ENCODE measurements at regions not wholly inside any gene's neighbourhood (a gene's known extent, or its start where the extent isn't known, plus 50 kb on each side); places are given as distances from the start of the nearest gene placed in this dataset.
"Not testable (repeated sequence)": the region's sequence is repeated elsewhere in the genome, so short reads cannot be mapped to it uniquely, and the experiment has no call there.

GRCh38 chr10:33031171-33031570 lies 73.1 kb upstream of the ITGB1 start:
- no peak for DNase-seq (ENCODE audit: low read depth, low spot score)
- no peak overlapping the region for H3K4me3 ChIP-seq (ENCODE audit: low read depth, low read length)
- in situ Hi-C loops (cut with HindIII; ENCODE audit: low sequenced_read_pairs) = no loop called here
- no peak for TF ChIP-seq CTCF (IDR thresholded peaks at IDR 0.05; ENCODE audit: low read depth, low read length)

GRCh38 chr10:33028515-33028914 lies 70.5 kb upstream of the ITGB1 start:
- in situ Hi-C loops (cut with HindIII; ENCODE audit: low sequenced_read_pairs); DNase-seq (ENCODE audit: low read depth, low spot score); H3K4me3 ChIP-seq (ENCODE audit: low read depth, low read length): not testable (repeated sequence)

GRCh38 chr10:33027088-33027487 lies 69.1 kb upstream of the ITGB1 start:
- TF ChIP-seq CTCF (IDR thresholded peaks at IDR 0.05; ENCODE audit: low read depth, low read length) = no peak
- DNase-seq (ENCODE audit: low read depth, low spot score) = no peak
- in situ Hi-C loops (cut with HindIII; ENCODE audit: low sequenced_read_pairs) = no loop called here

GRCh38 chr10:33026422-33026821 lies 68.4 kb upstream of the ITGB1 start:
- TF ChIP-seq CTCF (IDR thresholded peaks at IDR 0.05; ENCODE audit: low read depth, low read length) = no peak
- no peak overlapping the region for H3K4me3 ChIP-seq (ENCODE audit: low read depth, low read length)
- in situ Hi-C loops (cut with HindIII; ENCODE audit: low sequenced_read_pairs) = no loop called here
- no peak for DNase-seq (ENCODE audit: low read depth, low spot score)

More at GRCh38 chr10:33027088-33027487, 69.1 kb upstream of the ITGB1 start:
- no peak overlapping the region for H3K4me3 ChIP-seq (ENCODE audit: low read depth, low read length)

GRCh38 chr10:33025910-33026309 lies 67.9 kb upstream of the ITGB1 start:
- no peak for DNase-seq (ENCODE audit: low read depth, low spot score)
- TF ChIP-seq CTCF (IDR thresholded peaks at IDR 0.05; ENCODE audit: low read depth, low read length) = no peak
- in situ Hi-C loops (cut with HindIII; ENCODE audit: low sequenced_read_pairs) = no loop called here

GRCh38 chr10:33025039-33025438 lies 67.0 kb upstream of the ITGB1 start:
- H3K4me3 ChIP-seq (ENCODE audit: low read depth, low read length) = no peak overlapping the region
- TF ChIP-seq CTCF (IDR thresholded peaks at IDR 0.05; ENCODE audit: low read depth, low read length) = no peak
- in situ Hi-C loops (cut with HindIII; ENCODE audit: low sequenced_read_pairs) = no loop called here
- no peak for DNase-seq (ENCODE audit: low read depth, low spot score)

More at GRCh38 chr10:33025910-33026309, 67.9 kb upstream of the ITGB1 start:
- H3K4me3 ChIP-seq (ENCODE audit: low read depth, low read length) = no peak overlapping the region

- H3K4me3 ChIP-seq (ENCODE audit: low read depth, low read length) = no peak overlapping the region
- no peak for DNase-seq (ENCODE audit: low read depth, low spot score)
- in situ Hi-C loops (cut with HindIII; ENCODE audit: low sequenced_read_pairs) = no loop called here
- TF ChIP-seq CTCF (IDR thresholded peaks at IDR 0.05; ENCODE audit: low read depth, low read length) = no peak
Measured at GRCh38 chr10:33022691-33023090, 64.7 kb upstream of the ITGB1 start.

Measured in astrocyte of the spinal cord (primary cell).